ENCODE measurements at regions not wholly inside any gene's neighbourhood (a gene's known extent, or its start where the extent isn't known, plus 50 kb on each side); places are given as distances from the start of the nearest gene placed in this dataset.
A peak's percentile ranks its signal among the peaks of the same experiment; 100 is the strongest.
"Not testable (repeated sequence)": the region's sequence is repeated elsewhere in the genome, so short reads cannot be mapped to it uniquely, and the experiment has no call there.

GRCh38 chr2:18311420-18312195 lies 248.8 kb downstream of the RDH14 start:
- DNase-seq (ENCODE audit: low read depth) = no peak

GRCh38 chr2:18309627-18310026 lies 250.8 kb downstream of the RDH14 start:
- DNase-seq (ENCODE audit: low read depth) = no peak

- no peak for DNase-seq (ENCODE audit: low read depth)
These were observed 251.3 kb downstream of the RDH14 start for GRCh38 chr2:18309188-18309587.

- no peak for DNase-seq (ENCODE audit: low read depth)
These were observed 255.6 kb downstream of the RDH14 start for GRCh38 chr2:18304849-18305248.

GRCh38 chr2:18301421-18302139 lies 258.9 kb downstream of the RDH14 start:
- DNase-seq (ENCODE audit: low read depth) = no peak

GRCh38 chr2:18299423-18300212 lies 260.8 kb downstream of the RDH14 start:
- peak; percentile 90 for DNase-seq (ENCODE audit: low read depth)

GRCh38 chr2:18297534-18298058 lies 262.9 kb downstream of the RDH14 start:
- no peak for DNase-seq (ENCODE audit: low read depth)

- no peak for DNase-seq (ENCODE audit: low read depth)
These were observed 270.1 kb downstream of the RDH14 start for GRCh38 chr2:18290386-18290785.

- no peak for DNase-seq (ENCODE audit: low read depth)
These were observed 273.6 kb downstream of the RDH14 start for GRCh38 chr2:18286897-18287296.

GRCh38 chr2:18284331-18284730 lies 276.1 kb downstream of the RDH14 start:
- no peak for DNase-seq (ENCODE audit: low read depth)

GRCh38 chr2:18282026-18282425 lies 278.4 kb downstream of the RDH14 start:
- no peak for DNase-seq (ENCODE audit: low read depth)

GRCh38 chr2:18276583-18277075 lies 283.8 kb downstream of the RDH14 start:
- DNase-seq (ENCODE audit: low read depth) = no peak

- DNase-seq (ENCODE audit: low read depth) = no peak
These were observed 287.2 kb downstream of the RDH14 start for GRCh38 chr2:18273205-18273604.

- DNase-seq (ENCODE audit: low read depth) = no peak
These were observed 288.3 kb downstream of the RDH14 start for GRCh38 chr2:18272148-18272494.

GRCh38 chr2:18271370-18272147 lies 288.9 kb downstream of the RDH14 start:
- DNase-seq (ENCODE audit: low read depth) = no peak

GRCh38 chr2:18268400-18268799 lies 292.1 kb downstream of the RDH14 start:
- no peak for DNase-seq (ENCODE audit: low read depth)

- no peak for DNase-seq (ENCODE audit: low read depth)
These were observed 293.0 kb downstream of the RDH14 start for GRCh38 chr2:18267501-18267900.

- DNase-seq (ENCODE audit: low read depth) = not testable (repeated sequence)
These were observed 293.8 kb downstream of the RDH14 start for GRCh38 chr2:18266699-18267098.

GRCh38 chr2:18265614-18266586 lies 294.6 kb downstream of the RDH14 start:
- DNase-seq (ENCODE audit: low read depth) = no peak

- no peak for DNase-seq (ENCODE audit: low read depth)
These were observed 297.9 kb downstream of the RDH14 start for GRCh38 chr2:18262601-18263000.

Data from HS-5 (cell line).